ENCODE measurements at regions not wholly inside any gene's neighbourhood (a gene's known extent, or its start where the extent isn't known, plus 50 kb on each side); places are given as distances from the start of the nearest gene placed in this dataset.

- Histone ChIP-seq H3K4me1 (no peaks in the 10 kb centered on the region), H3K36me3 (no peaks in the 10 kb centered on the region), H3K4me3 (no peak overlapping the region), H3K27ac (no peak overlapping the region), H3K9me3 (no peaks in the 10 kb centered on the region), H3K27me3 (no peaks in the 10 kb centered on the region)
- TF ChIP-seq POLR2A (IDR thresholded peaks at IDR 0.05), result no peak
- no peak for TF ChIP-seq CTCF (IDR thresholded peaks at IDR 0.05)
- 39 to 51% methylated on average over 5 of the region's 5 CpGs for WGBS, 2 donors
- no peak for DNase-seq
- intact Hi-C loops (cut with DNase I), result no loop called here
Measured at GRCh38 chr2:196534495-196534894, 105.0 kb upstream of the CCDC150 start.

GRCh38 chr2:196535061-196535460, 104.5 kb upstream of the CCDC150 start:
- 79 to 85% methylated on average over 3 of the region's 3 CpGs for WGBS, 2 donors

GRCh38 chr2:196535742-196536141, 103.8 kb upstream of the CCDC150 start:
- Histone ChIP-seq H3K27me3 (no peaks in the 10 kb centered on the region), H3K27ac (no peak overlapping the region), H3K4me3 (no peak overlapping the region), H3K9me3 (no peaks in the 10 kb centered on the region), H3K4me1 (no peaks in the 10 kb centered on the region), H3K36me3 (no peaks in the 10 kb centered on the region)
- 5 to 11% methylated on average over 1 of the region's 1 CpG for whole genome bisulfite sequencing, 2 donors
- TF ChIP-seq CTCF (IDR thresholded peaks at IDR 0.05) (no peak), POLR2A (IDR thresholded peaks at IDR 0.05) (no peak)
- no peak for DNase-seq
- intact Hi-C loops (cut with DNase I), result no loop called here

More at GRCh38 chr2:196535061-196535460, 104.5 kb upstream of the CCDC150 start:
- Histone ChIP-seq H3K27ac (no peak overlapping the region), H3K36me3 (no peaks in the 10 kb centered on the region), H3K4me1 (no peaks in the 10 kb centered on the region), H3K4me3 (no peak overlapping the region), H3K9me3 (no peaks in the 10 kb centered on the region), H3K27me3 (no peaks in the 10 kb centered on the region)
- TF ChIP-seq POLR2A (IDR thresholded peaks at IDR 0.05) (no peak), CTCF (IDR thresholded peaks at IDR 0.05) (no peak)
- intact Hi-C loops (cut with DNase I), result no loop called here
- DNase-seq, result no peak

GRCh38 chr2:196537311-196537710, 102.2 kb upstream of the CCDC150 start:
- Histone ChIP-seq H3K4me3 (no peak overlapping the region), H3K4me1 (no peaks in the 10 kb centered on the region), H3K27me3 (no peaks in the 10 kb centered on the region), H3K9me3 (no peaks in the 10 kb centered on the region), H3K27ac (no peak overlapping the region), H3K36me3 (no peaks in the 10 kb centered on the region)
- intact Hi-C loops (cut with DNase I), result no loop called here
- TF ChIP-seq CTCF (IDR thresholded peaks at IDR 0.05) (no peak), POLR2A (IDR thresholded peaks at IDR 0.05) (no peak)
- no peak for DNase-seq
- WGBS, 2 donors, result 87 to 88% methylated on average over 8 of the region's 8 CpGs

- H3K4me3 ChIP-seq, result no peak overlapping the region
- no peaks in the 10 kb centered on the region for H3K27me3 ChIP-seq
- DNase-seq, result no peak
- WGBS, 2 donors, result 53 to 91% methylated on average over 4 of the region's 4 CpGs
- H3K9me3 ChIP-seq, result no peaks in the 10 kb centered on the region
- H3K36me3 ChIP-seq, result no peaks in the 10 kb centered on the region
- no peaks in the 10 kb centered on the region for H3K4me1 ChIP-seq
- no peak overlapping the region for H3K27ac ChIP-seq
- no peak for TF ChIP-seq POLR2A (IDR thresholded peaks at IDR 0.05)
- TF ChIP-seq CTCF (IDR thresholded peaks at IDR 0.05), result no peak
- intact Hi-C loops (cut with DNase I), result no loop called here
Measured at GRCh38 chr2:196538189-196538588, 101.3 kb upstream of the CCDC150 start.
